ENCODE measurements at regions not wholly inside any gene's neighbourhood (a gene's known extent, or its start where the extent isn't known, plus 50 kb on each side); places are given as distances from the start of the nearest gene placed in this dataset.

GRCh38 chr14:44412858-44413569 lies 94.1 kb downstream of the FSCB start:
- no TSS peak for BruUV-seq (replicated peaks)
- POLR2A ChIA-PET = no interaction called here
- no peak for TF ChIP-seq CTCF (IDR thresholded peaks at IDR 0.05; ENCODE audit: insufficient read depth in 1 of 2, low read depth in 1 of 2, low read length in 1 of 2, severe bottlenecking in 1 of 2, unreplicated experiment in 1 of 2)
- Mint-ChIP-seq H3K27ac (ENCODE audit: unreplicated experiment) (no peak overlapping the region), H3K27me3 (ENCODE audit: insufficient read depth, unreplicated experiment) (no peaks in the 10 kb centered on the region), H3K36me3 (ENCODE audit: insufficient read depth, unreplicated experiment) (peaks cover 20% of the 10 kb centered on the region), H3K9me3 (ENCODE audit: unreplicated experiment) (peaks cover 36% of the 10 kb centered on the region), H3K4me1 (ENCODE audit: low read depth, unreplicated experiment) (peaks cover 10% of the 10 kb centered on the region), H3K4me3 (ENCODE audit: unreplicated experiment) (no peak overlapping the region)
- no peak for DNase-seq
- CTCF ChIA-PET = no interaction called here
- H3K4me3 ChIP-seq (ENCODE audit: low read depth, low read length) = no peak overlapping the region
- H3K4me1 ChIP-seq = peaks cover 15% of the 10 kb centered on the region
- peaks cover 49% of the 10 kb centered on the region for H3K9me3 ChIP-seq
- H3K27me3 ChIP-seq (replicated peaks; ENCODE audit: control insufficient read depth, insufficient read depth, low read length) = no peaks in the 10 kb centered on the region
- peaks cover 1% of the 10 kb centered on the region; the same call in 1 of the 2 replicates for H3K36me3 ChIP-seq (ENCODE audit: control insufficient read depth, insufficient read depth, low read length)
- intact Hi-C loops (cut with micrococcal nuclease; ENCODE audit: unreplicated experiment) = no loop called here

DNA sequence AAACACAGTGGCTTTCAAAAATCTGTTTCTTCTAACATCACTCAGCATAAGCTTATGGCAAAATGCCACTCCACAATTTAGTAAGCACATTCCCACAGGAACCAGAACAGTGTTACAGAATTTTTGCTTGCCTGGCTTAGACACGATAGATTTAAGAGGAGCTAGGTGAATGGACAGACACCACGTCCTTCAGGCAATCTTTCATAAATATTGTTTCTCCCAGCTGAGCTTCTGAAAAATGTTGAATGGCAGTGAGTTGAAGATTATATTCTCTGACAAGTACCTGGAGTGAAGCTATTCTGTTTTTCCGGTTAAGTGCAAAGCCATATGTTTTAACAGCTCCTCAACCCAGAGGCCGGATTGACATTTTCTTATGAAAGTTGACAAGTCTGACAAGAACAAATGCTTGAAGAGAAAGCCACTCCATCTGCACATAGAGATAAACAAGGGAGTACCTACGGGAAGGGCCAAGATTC lies 102.0 kb downstream of the FSCB start:
- Mint-ChIP-seq H3K27me3 (ENCODE audit: insufficient read depth, unreplicated experiment) (no peaks in the 10 kb centered on the region), H3K4me1 (ENCODE audit: low read depth, unreplicated experiment) (no peaks in the 10 kb centered on the region), H3K9me3 (ENCODE audit: unreplicated experiment) (no peaks in the 10 kb centered on the region), H3K4me3 (ENCODE audit: unreplicated experiment) (no peak overlapping the region), H3K36me3 (ENCODE audit: insufficient read depth, unreplicated experiment) (no peaks in the 10 kb centered on the region), H3K27ac (ENCODE audit: unreplicated experiment) (no peak overlapping the region)
- TF ChIP-seq CTCF (IDR thresholded peaks at IDR 0.05; ENCODE audit: insufficient read depth in 1 of 2, low read depth in 1 of 2, low read length in 1 of 2, severe bottlenecking in 1 of 2, unreplicated experiment in 1 of 2) = no peak
- DNase-seq = no peak
- Histone ChIP-seq H3K4me3 (ENCODE audit: low read depth, low read length) (no peak overlapping the region), H3K36me3 (ENCODE audit: control insufficient read depth, insufficient read depth, low read length) (no peaks in the 10 kb centered on the region), H3K4me1 (no peaks in the 10 kb centered on the region), H3K27me3 (replicated peaks; ENCODE audit: control insufficient read depth, insufficient read depth, low read length) (no peaks in the 10 kb centered on the region), H3K9me3 (no peaks in the 10 kb centered on the region)
- ChIA-PET POLR2A (interaction anchor here (0.8 kb wide), 1 partner anchor 1116 kb away, joined by 3 read pairs; no protein-coding TSS in a partner anchor), CTCF (no interaction called here)
- BruUV-seq (replicated peaks) = no TSS peak
- intact Hi-C loops (cut with micrococcal nuclease; ENCODE audit: unreplicated experiment) = no loop called here

- BruUV-seq (replicated peaks) = no TSS peak
- intact Hi-C loops (cut with micrococcal nuclease; ENCODE audit: unreplicated experiment) = no loop called here
These were observed 102.5 kb downstream of the FSCB start for GRCh38 chr14:44404599-44404998.

More at GRCh38 chr14:44404599-44404998, 102.5 kb downstream of the FSCB start:
- Mint-ChIP-seq H3K27me3 (ENCODE audit: insufficient read depth, unreplicated experiment) (no peaks in the 10 kb centered on the region), H3K27ac (ENCODE audit: unreplicated experiment) (no peak overlapping the region), H3K4me1 (ENCODE audit: low read depth, unreplicated experiment) (no peaks in the 10 kb centered on the region), H3K9me3 (ENCODE audit: unreplicated experiment) (no peaks in the 10 kb centered on the region), H3K36me3 (ENCODE audit: insufficient read depth, unreplicated experiment) (no peaks in the 10 kb centered on the region), H3K4me3 (ENCODE audit: unreplicated experiment) (no peak overlapping the region)
- Histone ChIP-seq H3K36me3 (ENCODE audit: control insufficient read depth, insufficient read depth, low read length) (no peaks in the 10 kb centered on the region), H3K4me3 (ENCODE audit: low read depth, low read length) (no peak overlapping the region), H3K4me1 (no peaks in the 10 kb centered on the region), H3K9me3 (no peaks in the 10 kb centered on the region), H3K27me3 (replicated peaks; ENCODE audit: control insufficient read depth, insufficient read depth, low read length) (no peaks in the 10 kb centered on the region)
- no peak for TF ChIP-seq CTCF (IDR thresholded peaks at IDR 0.05; ENCODE audit: insufficient read depth in 1 of 2, low read depth in 1 of 2, low read length in 1 of 2, severe bottlenecking in 1 of 2, unreplicated experiment in 1 of 2)
- no peak for DNase-seq
- ChIA-PET POLR2A (interaction anchor here (0.8 kb wide), 1 partner anchor 1116 kb away, joined by 3 read pairs; no protein-coding TSS in a partner anchor), CTCF (no interaction called here)

Data from Caco-2 (cell line).